ENCODE measurements at regions not wholly inside any gene's neighbourhood (a gene's known extent, or its start where the extent isn't known, plus 50 kb on each side); places are given as distances from the start of the nearest gene placed in this dataset.

- TF ChIP-seq CTCF (IDR thresholded peaks at IDR 0.05) (no peak), POLR2A (IDR thresholded peaks at IDR 0.05) (no peak)
Measured at GRCh38 chr2:173442542-173442941, 87.9 kb downstream of the CDCA7 start.
